Lung microvascular endothelial cell (primary cell): ENCODE measurements at regions not wholly inside any gene's neighbourhood (a gene's known extent, or its start where the extent isn't known, plus 50 kb on each side); places are given as distances from the start of the nearest gene placed in this dataset.
"Not testable (repeated sequence)": the region's sequence is repeated elsewhere in the genome, so short reads cannot be mapped to it uniquely, and the experiment has no call there.

Source experiments
- DNase-seq, 2 donors: peaks; one replicate each; pipeline versions ENCODE4 v3.0.0 to v3.0.0-alpha.2; 2010; ENCODE audit warnings: low read depth in 2 of 2

- no peak for DNase-seq
Measured at GRCh38 chr17:83018658-83019193, 60.7 kb upstream of the METRNL start.

- no peak for DNase-seq
Measured at GRCh38 chr17:83019376-83019775, 60.0 kb upstream of the METRNL start.

GRCh38 chr17:83024218-83024971 is 55.0 kb upstream of the METRNL start:
- DNase-seq, result no peak

DNA sequence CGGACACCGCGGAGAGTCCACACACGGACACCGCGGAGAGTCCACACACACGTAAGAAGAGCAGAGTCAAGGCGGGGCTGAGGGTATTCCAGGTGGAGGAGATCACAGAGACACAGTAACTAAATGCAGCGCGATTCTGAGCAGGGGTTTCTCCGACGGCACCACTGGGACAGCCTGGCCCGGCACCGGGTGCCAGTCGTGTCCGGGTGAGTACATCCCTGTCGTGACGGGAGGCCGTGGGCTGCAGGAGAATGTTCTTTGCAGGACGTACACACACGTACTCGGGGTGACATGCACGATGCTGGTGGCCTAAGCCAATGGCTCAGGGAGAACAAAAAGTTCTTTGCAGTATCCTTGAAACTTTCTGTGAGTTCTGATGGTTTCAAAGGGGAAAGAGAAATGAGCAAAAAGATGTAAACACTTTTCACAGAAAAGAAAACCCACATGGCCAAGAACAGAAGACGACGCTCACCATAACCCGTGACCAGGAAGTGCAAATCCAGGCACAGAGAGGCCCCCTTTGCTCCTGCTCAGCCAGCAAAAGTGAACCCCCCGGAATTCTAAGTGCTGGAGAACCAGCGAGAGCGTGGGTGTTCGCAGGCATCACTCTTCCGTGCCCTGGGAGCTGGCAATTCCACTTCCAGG is 53.7 kb upstream of the METRNL start:
- DNase-seq, result no peak

GRCh38 chr17:83026311-83026811 is 53.0 kb upstream of the METRNL start:
- no peak for DNase-seq

- not testable (repeated sequence) for DNase-seq
Measured at GRCh38 chr17:83026921-83027320, 52.5 kb upstream of the METRNL start.

- DNase-seq, result no peak
Measured at GRCh38 chr17:83028851-83029250, 50.6 kb upstream of the METRNL start.

DNA sequence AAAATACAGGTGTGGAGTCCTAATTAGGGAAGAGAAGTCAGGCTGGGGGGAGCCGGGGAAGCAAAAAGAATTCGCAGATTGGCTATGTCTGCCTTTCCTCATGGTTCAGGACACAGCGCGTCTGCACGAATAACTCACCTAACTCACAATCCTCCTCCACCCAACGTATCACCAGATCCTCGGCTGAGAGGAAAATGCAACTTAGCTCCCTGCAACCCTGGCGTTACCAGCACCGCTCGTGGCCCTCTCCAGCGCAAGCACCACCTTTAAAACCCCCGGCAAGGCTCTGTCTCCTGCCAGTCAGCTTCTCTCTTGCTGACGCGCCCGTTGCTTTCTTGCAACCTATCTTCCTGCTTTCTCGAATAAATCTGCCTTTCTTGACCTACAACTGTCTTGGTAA is 49.8 kb upstream of the METRNL start:
- DNase-seq, result no peak
